ENCODE measurements at regions not wholly inside any gene's neighbourhood (a gene's known extent, or its start where the extent isn't known, plus 50 kb on each side); places are given as distances from the start of the nearest gene placed in this dataset.

DNA sequence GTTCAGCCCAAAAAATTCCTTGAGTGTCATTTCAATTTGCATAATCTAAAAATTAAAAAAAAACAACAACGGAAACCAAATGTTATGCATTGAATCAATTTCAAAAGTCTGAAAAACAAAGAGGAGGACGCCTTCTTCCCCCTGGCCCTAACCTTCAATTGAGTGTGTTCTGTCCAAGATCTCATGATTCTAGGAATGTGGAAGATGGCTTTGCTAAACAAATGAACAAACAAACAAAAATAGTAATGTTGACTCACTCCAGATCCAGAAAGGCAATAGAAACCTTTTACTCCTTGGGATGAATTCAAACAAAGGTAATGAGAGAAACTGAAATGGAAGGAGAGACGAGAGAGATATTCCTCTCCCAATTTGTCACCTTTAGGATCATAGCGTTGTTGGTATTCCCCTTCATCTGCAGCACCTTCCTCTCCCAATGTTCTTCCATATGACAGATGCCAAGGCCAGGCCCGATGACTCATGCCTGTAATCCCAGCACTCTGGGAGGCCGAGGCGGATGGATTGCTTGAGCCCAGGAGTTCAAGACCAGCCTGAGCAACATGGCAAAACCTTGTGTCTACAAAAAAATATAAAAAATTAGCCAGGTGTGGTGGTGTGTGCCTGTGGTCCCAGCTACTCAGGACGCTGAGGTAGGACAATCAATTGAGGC is 109.2 kb upstream of the ADGRF1 start:
- DNase-seq (ENCODE audit: low spot score): peak; percentile 39

GRCh38 chr6:47149554-47149953 is 107.4 kb upstream of the ADGRF1 start:
- DNase-seq (ENCODE audit: low spot score): no peak

- DNase-seq (ENCODE audit: low spot score): no peak
Measured at GRCh38 chr6:47149066-47149465, 106.9 kb upstream of the ADGRF1 start.

GRCh38 chr6:47147836-47148344 is 105.8 kb upstream of the ADGRF1 start:
- DNase-seq (ENCODE audit: low spot score): no peak

- no peak for DNase-seq (ENCODE audit: low spot score)
Measured at GRCh38 chr6:47147175-47147727, 105.1 kb upstream of the ADGRF1 start.

- no peak for DNase-seq (ENCODE audit: low spot score)
Measured at GRCh38 chr6:47146431-47147174, 104.5 kb upstream of the ADGRF1 start.

GRCh38 chr6:47145212-47145611 is 103.1 kb upstream of the ADGRF1 start:
- no peak for DNase-seq (ENCODE audit: low spot score)

GRCh38 chr6:47144306-47144705 is 102.2 kb upstream of the ADGRF1 start:
- no peak for DNase-seq (ENCODE audit: low spot score)

DNA sequence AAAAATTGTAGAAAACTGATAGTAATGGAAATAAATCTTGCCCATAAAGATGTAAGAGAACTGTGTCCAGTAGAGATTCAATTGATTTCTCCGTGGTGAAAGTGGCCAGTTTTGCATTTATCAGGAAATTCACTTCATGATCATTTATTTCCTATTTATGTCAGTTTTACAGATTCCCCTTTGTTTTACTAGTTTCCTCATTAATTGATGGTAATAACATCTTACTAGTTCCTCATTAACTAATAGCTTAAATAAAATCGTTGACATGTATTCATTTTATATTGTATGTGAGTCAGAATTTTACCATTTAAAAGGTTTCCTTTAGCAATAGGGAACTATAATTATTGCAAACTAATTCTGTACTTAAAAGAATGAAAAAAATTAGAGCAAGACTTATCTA is 99.8 kb upstream of the ADGRF1 start:
- DNase-seq (ENCODE audit: low spot score): no peak

GRCh38 chr6:47141171-47141570 is 99.0 kb upstream of the ADGRF1 start:
- no peak for DNase-seq (ENCODE audit: low spot score)

- no peak for DNase-seq (ENCODE audit: low spot score)
Measured at GRCh38 chr6:47138046-47138445, 95.9 kb upstream of the ADGRF1 start.

DNA sequence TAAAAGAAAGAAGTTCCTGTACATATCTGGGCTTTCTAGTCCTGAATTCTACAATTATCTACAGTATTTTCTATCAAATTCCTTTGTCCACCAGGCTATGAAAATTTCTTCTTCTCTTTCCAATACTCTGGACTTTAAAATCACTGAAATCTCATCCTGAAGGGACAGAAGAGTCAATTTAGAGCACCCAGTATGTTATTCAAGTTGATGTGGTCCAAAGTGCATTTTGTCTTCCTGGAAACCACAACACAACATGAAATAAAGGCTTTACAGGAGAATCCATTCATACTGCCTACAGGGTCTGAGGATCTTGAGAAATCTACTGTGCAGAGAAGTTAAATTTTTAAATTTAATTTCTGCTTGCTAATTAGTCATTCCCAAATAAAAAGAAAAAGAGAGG is 94.9 kb upstream of the ADGRF1 start:
- no peak for DNase-seq (ENCODE audit: low spot score)

DNA sequence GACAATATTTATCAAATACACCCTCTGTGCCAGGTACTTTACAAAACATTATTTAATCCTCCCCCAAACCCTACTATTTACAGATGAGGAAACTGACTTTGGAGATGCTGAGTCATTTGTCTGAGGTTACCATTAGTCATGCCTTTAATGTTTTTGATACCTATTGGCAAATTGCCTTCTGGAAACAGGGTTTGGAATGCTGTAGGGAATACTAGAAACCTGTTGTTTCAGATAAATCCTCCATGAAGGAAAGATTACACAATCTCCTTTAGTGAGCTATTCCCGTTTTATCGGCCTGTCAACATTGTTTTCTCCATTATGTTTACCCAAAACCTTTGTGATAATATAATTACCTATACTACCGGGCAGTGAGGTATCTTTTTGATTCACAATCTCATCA is 93.6 kb upstream of the ADGRF1 start:
- peak; percentile 86 for DNase-seq (ENCODE audit: low spot score)

DNA sequence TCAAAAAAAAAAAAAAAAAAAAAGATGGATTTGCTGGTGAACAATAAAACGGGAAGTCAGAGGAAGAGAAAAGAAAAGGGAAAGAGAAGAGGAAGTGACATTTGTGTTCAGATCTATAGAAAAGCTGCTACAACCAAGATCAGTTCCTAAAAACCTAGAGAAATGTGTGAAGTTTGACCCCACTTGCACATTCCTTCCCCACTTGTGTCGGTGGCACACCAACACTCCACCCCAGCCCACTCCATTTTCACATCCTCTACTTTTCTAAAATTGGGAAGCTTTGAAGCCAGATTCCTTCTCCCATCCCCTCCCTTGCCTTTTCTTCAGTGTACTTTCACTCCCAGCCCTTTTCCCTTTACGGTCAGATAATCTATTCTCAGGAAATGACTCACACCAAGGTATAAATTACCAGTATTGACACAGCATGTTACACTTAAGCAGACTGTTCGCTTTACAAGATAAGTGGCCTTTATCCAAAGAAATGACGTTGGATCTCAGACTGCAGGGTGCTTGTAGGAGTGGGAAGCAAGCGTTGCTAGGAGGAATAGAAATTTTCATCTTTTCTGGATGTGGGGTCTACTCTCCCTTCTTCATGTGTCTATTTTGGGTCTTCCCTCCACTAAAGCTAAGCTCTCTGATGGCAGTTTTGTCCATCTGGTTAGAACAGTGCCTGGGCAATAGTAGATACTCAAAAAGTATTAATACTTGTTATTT is 92.5 kb upstream of the ADGRF1 start:
- DNase-seq (ENCODE audit: low spot score): peak; percentile 95

- no peak for DNase-seq (ENCODE audit: low spot score)
Measured at GRCh38 chr6:47133230-47134000, 91.3 kb upstream of the ADGRF1 start.

GRCh38 chr6:47132724-47133123 is 90.6 kb upstream of the ADGRF1 start:
- no peak for DNase-seq (ENCODE audit: low spot score)

GRCh38 chr6:47131773-47132172 is 89.6 kb upstream of the ADGRF1 start:
- DNase-seq (ENCODE audit: low spot score): no peak

DNA sequence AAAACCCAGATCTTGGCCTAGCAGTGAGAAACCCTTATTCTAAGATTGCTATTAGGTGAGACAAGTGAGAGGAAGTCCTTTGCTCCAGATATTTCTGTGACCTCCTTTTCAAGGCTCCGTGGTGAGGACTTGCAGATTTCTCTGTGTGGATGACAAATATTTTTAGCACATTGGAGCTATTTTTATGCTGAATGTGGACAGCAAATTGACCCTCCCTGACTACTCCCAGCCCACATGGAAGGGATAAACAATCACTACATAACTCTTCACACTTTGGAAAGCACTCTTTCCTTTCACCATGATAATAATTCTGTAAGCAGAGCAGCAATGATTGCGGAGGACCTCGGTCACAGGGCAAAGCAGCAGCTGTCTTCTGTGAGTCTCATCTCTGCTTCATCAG is 88.0 kb upstream of the ADGRF1 start:
- DNase-seq (ENCODE audit: low spot score): no peak

GRCh38 chr6:47129129-47129528 is 87.0 kb upstream of the ADGRF1 start:
- no peak for DNase-seq (ENCODE audit: low spot score)

DNA sequence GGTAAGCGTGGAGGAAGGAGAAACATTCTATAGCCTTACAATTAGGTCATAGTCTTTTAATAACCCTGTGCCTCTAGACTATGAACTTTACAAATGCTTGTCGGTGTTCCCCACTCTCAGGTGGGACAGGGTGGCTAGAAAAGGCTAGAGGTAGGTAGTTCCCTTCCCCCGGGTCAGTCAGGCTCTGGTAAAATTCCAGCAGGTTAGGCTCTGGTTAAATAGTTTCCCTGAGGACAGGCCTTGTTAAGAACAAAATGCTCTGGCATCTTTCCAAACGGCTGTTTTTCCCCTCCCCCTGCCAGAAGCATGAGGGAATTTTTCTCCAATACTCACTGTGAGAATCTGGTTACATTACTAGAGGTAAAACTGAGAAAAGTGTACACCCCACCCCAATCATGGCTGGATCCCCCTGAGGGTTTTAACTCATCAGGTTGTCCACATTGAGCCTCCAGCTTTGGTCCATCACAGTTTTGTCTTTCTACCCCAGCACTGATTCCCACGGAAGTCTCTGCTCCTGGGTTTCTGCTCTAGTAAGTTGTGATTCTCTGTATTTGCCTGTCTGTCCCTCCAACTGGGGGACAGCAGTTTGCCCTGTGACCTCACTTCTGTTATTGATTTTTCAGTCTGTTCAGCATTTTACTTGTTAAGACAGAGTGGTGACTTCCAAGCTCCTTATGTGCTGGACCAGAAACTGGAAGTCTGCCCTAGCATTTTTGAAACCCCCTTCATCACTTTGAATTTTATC is 84.7 kb upstream of the ADGRF1 start:
- DNase-seq (ENCODE audit: low spot score): no peak

GRCh38 chr6:47118611-47119010 is 76.5 kb upstream of the ADGRF1 start:
- DNase-seq (ENCODE audit: low spot score): no peak

All from H4 (cell line).